ENCODE measurements at regions not wholly inside any gene's neighbourhood (a gene's known extent, or its start where the extent isn't known, plus 50 kb on each side); places are given as distances from the start of the nearest gene placed in this dataset.

GRCh38 chr2:217497843-217498377, 504.9 kb downstream of the TNS1 start:
- Histone ChIP-seq H3K9ac (ENCODE audit: low read depth, low read length) (no peak overlapping the region), H3K36me3 (ENCODE audit: insufficient read depth, low read length) (no peaks in the 10 kb centered on the region), H3K4me1 (ENCODE audit: insufficient read depth, low read length) (no peaks in the 10 kb centered on the region), H3K9me3 (ENCODE audit: control insufficient read depth, insufficient read depth, low read length) (no peaks in the 10 kb centered on the region)

GRCh38 chr2:217494557-217494956, 508.2 kb downstream of the TNS1 start:
- H3K36me3 ChIP-seq (ENCODE audit: insufficient read depth, low read length), result no peaks in the 10 kb centered on the region
- H3K4me1 ChIP-seq (ENCODE audit: insufficient read depth, low read length), result peaks cover 2% of the 10 kb centered on the region; the same call in 1 of the 2 replicates
- no peak overlapping the region for H3K9ac ChIP-seq (ENCODE audit: low read depth, low read length)
- H3K9me3 ChIP-seq (ENCODE audit: control insufficient read depth, insufficient read depth, low read length), result no peaks in the 10 kb centered on the region

DNA sequence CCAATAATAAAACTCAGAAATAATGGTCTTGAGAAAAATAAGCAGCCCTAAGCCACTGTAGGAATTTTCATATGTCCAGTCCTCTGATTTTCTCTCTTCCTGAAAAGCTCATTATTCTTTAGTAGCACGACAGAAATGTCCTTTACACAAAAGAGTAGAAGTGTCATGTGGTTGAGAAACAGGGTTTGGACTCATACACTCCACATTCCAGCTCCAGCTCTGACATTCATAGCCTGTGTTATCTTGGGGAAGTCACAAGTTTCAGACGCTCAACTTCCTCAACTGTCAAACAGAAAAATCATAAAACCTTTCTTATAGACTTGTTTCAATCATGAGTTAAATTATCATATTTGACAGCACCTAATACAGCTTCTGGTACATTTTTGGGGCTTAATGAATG, 511.5 kb downstream of the TNS1 start:
- Histone ChIP-seq H3K9me3 (ENCODE audit: control insufficient read depth, insufficient read depth, low read length) (no peaks in the 10 kb centered on the region), H3K4me1 (ENCODE audit: insufficient read depth, low read length) (peaks cover 5% of the 10 kb centered on the region; the same call in 1 of the 2 replicates), H3K36me3 (ENCODE audit: insufficient read depth, low read length) (no peaks in the 10 kb centered on the region), H3K9ac (ENCODE audit: low read depth, low read length) (no peak overlapping the region)

GRCh38 chr2:217489145-217489960, 513.4 kb downstream of the TNS1 start:
- peaks cover 5% of the 10 kb centered on the region; the same call in 1 of the 2 replicates for H3K4me1 ChIP-seq (ENCODE audit: insufficient read depth, low read length)
- H3K9ac ChIP-seq (ENCODE audit: low read depth, low read length), result no peak overlapping the region
- H3K9me3 ChIP-seq (ENCODE audit: control insufficient read depth, insufficient read depth, low read length), result no peaks in the 10 kb centered on the region
- H3K36me3 ChIP-seq (ENCODE audit: insufficient read depth, low read length), result no peaks in the 10 kb centered on the region

- H3K4me1 ChIP-seq (ENCODE audit: insufficient read depth, low read length), result peaks cover 8% of the 10 kb centered on the region
- H3K36me3 ChIP-seq (ENCODE audit: insufficient read depth, low read length), result no peaks in the 10 kb centered on the region
- H3K9ac ChIP-seq (ENCODE audit: low read depth, low read length), result no peak overlapping the region
- H3K9me3 ChIP-seq (ENCODE audit: control insufficient read depth, insufficient read depth, low read length), result no peaks in the 10 kb centered on the region
These were observed 518.7 kb downstream of the TNS1 start for GRCh38 chr2:217484046-217484445.

- Histone ChIP-seq H3K9ac (ENCODE audit: low read depth, low read length) (no peak overlapping the region), H3K4me1 (ENCODE audit: insufficient read depth, low read length) (peaks cover 15% of the 10 kb centered on the region), H3K9me3 (ENCODE audit: control insufficient read depth, insufficient read depth, low read length) (no peaks in the 10 kb centered on the region), H3K36me3 (ENCODE audit: insufficient read depth, low read length) (no peaks in the 10 kb centered on the region)
These were observed 520.6 kb downstream of the TNS1 start for GRCh38 chr2:217482056-217482710.

DNA sequence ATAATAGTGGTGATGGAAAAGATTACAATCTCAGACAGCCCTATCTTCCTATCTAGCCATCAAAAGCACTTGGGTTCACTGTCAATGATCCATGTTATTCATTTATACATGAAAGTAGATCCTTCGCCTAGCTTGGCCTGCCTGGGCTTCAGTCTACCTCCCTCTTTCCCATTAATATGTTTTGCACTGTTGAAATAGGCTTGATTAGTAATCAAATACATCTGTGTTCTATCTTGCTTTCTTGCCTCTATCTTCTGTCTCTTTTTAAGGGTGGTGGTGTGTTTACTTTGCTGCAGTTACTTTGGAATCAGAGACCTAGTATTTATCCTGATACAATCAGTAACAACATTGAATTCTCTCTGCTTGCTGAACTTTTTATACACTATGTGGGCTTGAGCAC, 521.2 kb downstream of the TNS1 start:
- no peaks in the 10 kb centered on the region for H3K36me3 ChIP-seq (ENCODE audit: insufficient read depth, low read length)
- H3K4me1 ChIP-seq (ENCODE audit: insufficient read depth, low read length), result peaks cover 15% of the 10 kb centered on the region
- no peak overlapping the region for H3K9ac ChIP-seq (ENCODE audit: low read depth, low read length)
- H3K9me3 ChIP-seq (ENCODE audit: control insufficient read depth, insufficient read depth, low read length), result no peaks in the 10 kb centered on the region

GRCh38 chr2:217479566-217479965, 523.2 kb downstream of the TNS1 start:
- Histone ChIP-seq H3K9me3 (ENCODE audit: control insufficient read depth, insufficient read depth, low read length) (no peaks in the 10 kb centered on the region), H3K4me1 (ENCODE audit: insufficient read depth, low read length) (peaks cover 15% of the 10 kb centered on the region), H3K36me3 (ENCODE audit: insufficient read depth, low read length) (no peaks in the 10 kb centered on the region), H3K9ac (ENCODE audit: low read depth, low read length) (no peak overlapping the region)

DNA sequence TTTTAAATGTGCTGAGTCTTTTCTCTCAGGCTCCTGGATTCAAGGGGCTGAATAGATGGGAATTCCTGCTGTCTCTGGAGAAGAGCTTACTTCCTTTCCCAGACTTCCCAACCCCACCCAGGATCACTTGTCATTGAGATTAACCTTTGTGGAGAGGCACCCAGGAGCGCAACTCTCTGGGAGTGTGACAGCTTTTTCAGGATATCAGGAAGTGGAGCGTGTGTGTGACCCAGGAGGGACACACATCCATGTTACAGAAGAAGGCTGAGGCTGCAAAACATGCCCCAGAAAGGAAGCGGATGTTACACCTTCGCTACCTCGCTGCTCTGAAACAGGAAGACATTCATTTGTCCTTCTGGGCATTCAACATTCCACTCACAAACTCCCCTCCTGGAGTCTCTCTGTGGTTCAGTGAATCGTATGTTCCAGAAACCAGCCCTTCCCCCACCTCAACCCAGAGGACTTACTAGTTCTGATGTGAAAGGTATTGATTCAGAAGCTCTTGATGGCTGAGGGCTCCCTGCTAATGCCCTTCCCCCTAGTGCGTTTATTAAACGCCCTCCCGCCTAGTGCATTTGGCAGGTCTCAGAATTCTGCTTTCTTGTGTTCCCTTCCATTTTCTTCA, 523.9 kb downstream of the TNS1 start:
- Histone ChIP-seq H3K9ac (ENCODE audit: low read depth, low read length) (no peak overlapping the region), H3K4me1 (ENCODE audit: insufficient read depth, low read length) (peaks cover 15% of the 10 kb centered on the region), H3K36me3 (ENCODE audit: insufficient read depth, low read length) (no peaks in the 10 kb centered on the region), H3K9me3 (ENCODE audit: control insufficient read depth, insufficient read depth, low read length) (no peaks in the 10 kb centered on the region)

GRCh38 chr2:217477583-217477982, 525.2 kb downstream of the TNS1 start:
- Histone ChIP-seq H3K9me3 (ENCODE audit: control insufficient read depth, insufficient read depth, low read length) (no peaks in the 10 kb centered on the region), H3K4me1 (ENCODE audit: insufficient read depth, low read length) (peaks cover 15% of the 10 kb centered on the region)

GRCh38 chr2:217475791-217476190, 527.0 kb downstream of the TNS1 start:
- H3K4me1 ChIP-seq (ENCODE audit: insufficient read depth, low read length), result peaks cover 15% of the 10 kb centered on the region
- H3K9ac ChIP-seq (ENCODE audit: low read depth, low read length), result no peak overlapping the region

More at GRCh38 chr2:217477583-217477982, 525.2 kb downstream of the TNS1 start:
- Histone ChIP-seq H3K9ac (ENCODE audit: low read depth, low read length) (no peak overlapping the region), H3K36me3 (ENCODE audit: insufficient read depth, low read length) (no peaks in the 10 kb centered on the region)

GRCh38 chr2:217475101-217475500, 527.7 kb downstream of the TNS1 start:
- Histone ChIP-seq H3K36me3 (ENCODE audit: insufficient read depth, low read length) (no peaks in the 10 kb centered on the region), H3K9ac (ENCODE audit: low read depth, low read length) (no peak overlapping the region), H3K9me3 (ENCODE audit: control insufficient read depth, insufficient read depth, low read length) (no peaks in the 10 kb centered on the region), H3K4me1 (ENCODE audit: insufficient read depth, low read length) (peaks cover 15% of the 10 kb centered on the region)

More at GRCh38 chr2:217475791-217476190, 527.0 kb downstream of the TNS1 start:
- no peaks in the 10 kb centered on the region for H3K36me3 ChIP-seq (ENCODE audit: insufficient read depth, low read length)
- no peaks in the 10 kb centered on the region for H3K9me3 ChIP-seq (ENCODE audit: control insufficient read depth, insufficient read depth, low read length)

DNA sequence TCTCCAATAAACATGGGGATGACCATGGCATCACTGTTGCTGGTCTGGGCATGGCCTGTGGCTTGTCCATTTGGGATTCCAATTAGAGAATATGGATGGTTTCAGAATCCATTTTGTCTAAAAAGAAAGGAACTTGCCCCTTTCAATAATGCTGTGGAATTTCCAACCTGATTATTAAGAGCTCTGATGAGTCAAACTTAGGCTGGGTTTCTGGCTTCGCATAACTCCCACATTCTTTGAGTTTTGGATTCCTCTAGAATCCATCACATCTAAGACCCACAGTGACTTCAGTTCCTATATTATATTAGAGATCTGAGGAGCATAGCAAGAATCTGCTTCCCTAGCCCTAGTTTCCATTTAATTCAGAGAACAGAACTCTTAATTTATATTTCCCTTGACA, 531.5 kb downstream of the TNS1 start:
- H3K9me3 ChIP-seq (ENCODE audit: control insufficient read depth, insufficient read depth, low read length), result no peaks in the 10 kb centered on the region
- no peaks in the 10 kb centered on the region for H3K36me3 ChIP-seq (ENCODE audit: insufficient read depth, low read length)
- no peak overlapping the region for H3K9ac ChIP-seq (ENCODE audit: low read depth, low read length)
- H3K4me1 ChIP-seq (ENCODE audit: insufficient read depth, low read length), result no peaks in the 10 kb centered on the region

DNA sequence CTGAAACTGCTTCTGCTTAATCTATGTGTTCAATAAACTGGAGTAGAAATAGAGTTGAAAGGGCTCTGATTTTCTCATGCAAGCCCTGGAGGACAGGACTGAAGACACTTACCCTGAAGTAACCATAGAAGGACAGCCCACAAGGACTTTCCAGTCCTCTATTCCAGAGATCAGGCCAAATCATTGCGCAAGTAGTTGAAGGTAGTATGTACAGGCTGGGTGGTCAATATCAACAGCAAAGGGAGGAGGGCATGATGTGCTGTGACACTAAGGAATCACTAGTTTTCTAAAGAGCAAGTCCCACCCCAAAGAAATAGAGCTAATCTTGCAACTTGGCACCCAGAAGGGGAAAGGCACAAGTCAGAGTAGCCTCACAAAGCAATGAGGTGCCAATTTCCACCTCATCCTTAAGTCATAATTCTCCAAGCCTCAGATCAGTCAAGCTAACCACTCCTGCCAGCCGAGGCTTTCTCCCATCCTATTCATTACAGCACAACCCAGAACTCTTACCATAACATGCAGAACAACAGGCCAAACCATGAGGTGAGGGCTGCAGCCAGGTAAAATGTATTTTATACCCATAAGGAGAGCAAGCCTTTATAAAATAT, 533.5 kb downstream of the TNS1 start:
- no peak overlapping the region for H3K9ac ChIP-seq (ENCODE audit: low read depth, low read length)
- H3K4me1 ChIP-seq (ENCODE audit: insufficient read depth, low read length), result no peaks in the 10 kb centered on the region
- H3K9me3 ChIP-seq (ENCODE audit: control insufficient read depth, insufficient read depth, low read length), result no peaks in the 10 kb centered on the region
- no peaks in the 10 kb centered on the region for H3K36me3 ChIP-seq (ENCODE audit: insufficient read depth, low read length)
